ENCODE measurements at regions not wholly inside any gene's neighbourhood (a gene's known extent, or its start where the extent isn't known, plus 50 kb on each side); places are given as distances from the start of the nearest gene placed in this dataset.

DNA sequence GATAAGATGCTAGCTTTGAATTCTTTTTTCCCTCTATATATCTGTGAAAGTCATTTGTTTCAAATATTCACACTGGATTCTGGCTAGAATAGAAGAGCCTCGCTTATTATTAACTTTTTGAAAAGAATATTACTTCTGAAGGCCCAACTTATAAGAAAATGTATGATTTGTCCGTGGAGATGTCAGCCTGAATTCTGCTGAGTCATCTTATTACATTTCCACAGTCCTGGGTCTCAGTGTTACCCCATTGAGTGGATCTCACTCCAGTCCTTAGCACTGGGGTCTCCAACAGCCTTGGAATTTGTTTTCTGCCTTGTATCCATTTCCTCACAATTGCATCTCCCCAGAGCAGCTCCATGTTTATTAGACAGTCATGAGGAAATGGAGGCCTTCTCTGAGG, 907.9 kb downstream of the VRK1 start:
- DNase-seq: no peak

DNA sequence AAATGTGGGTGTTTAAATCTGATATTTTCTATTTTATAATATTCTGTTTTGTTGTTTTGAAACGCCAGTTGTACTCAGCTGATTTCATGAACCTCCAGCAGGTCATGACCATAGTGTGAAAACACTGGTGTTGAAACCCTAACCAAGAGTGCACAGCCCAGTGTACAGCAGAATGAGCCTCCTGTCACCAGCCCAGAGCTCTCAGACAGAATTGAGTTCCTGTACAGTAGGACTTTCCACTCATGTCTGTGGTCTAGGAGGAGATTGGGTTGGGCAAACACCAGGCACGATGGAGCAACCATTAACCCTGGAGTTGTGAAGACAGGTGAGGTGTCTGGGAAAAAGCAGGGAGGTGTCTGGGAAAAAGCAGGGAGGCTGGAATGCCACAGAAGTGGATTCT, 908.8 kb downstream of the VRK1 start:
- DNase-seq: no peak

DNA sequence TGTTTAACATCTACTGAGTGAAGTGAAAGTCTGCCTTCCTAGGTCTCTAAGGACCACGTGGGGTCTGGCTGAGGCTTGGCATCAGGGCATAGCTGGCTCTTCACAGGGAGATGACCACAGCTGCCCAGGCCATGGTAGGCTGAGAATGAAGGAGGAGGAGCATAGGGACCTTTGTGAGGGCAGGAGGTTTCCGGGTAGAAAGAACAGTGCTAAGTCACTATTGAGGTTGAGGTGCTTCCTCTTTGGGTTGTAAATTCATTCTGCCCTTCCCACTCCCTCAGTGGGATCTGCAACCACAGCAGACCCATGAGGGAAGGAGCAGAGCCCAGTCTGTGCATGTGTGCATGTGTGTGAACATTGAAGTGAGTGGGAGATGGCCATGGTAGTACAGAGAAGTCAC, 909.6 kb downstream of the VRK1 start:
- DNase-seq: no peak

DNA sequence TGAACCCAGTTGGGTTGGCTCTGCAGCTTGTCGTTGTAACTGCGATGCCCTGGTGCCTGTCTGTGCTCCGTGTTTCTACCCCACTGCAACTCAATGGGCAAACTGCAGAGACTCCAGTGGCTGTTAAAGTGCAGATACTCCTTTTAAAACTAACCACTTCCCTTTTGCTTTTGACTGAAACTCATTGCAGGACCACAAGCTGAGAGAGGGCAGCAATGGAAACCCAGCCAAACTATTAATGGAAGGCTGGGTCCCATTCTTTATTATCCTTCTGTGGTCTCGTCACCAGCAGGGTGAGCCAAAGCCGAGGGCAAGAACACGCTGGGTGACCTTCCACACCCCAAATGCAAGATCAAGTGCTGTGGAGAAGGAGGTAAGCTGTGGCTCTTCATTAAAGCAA, 910.4 kb downstream of the VRK1 start:
- no peak for DNase-seq

DNA sequence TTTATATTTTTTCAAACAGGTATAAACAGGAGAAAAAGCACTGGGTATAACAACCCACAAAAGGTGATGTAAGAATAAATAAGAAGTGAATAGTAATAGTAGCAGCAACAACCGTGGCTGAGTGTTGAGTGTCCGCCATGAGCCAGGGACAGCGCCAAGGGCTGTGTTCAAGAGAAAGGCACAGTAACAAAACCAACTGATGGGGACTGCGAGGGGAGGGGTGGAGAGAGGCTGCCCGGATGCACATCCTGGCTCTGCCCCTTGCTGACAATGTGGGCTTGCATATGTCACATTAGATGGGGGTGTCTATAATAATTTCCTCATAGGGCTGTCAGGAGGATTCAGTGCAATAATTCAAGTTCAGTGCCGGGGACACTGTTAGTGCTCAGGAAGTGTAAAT, 912.4 kb downstream of the VRK1 start:
- DNase-seq: no peak

DNA sequence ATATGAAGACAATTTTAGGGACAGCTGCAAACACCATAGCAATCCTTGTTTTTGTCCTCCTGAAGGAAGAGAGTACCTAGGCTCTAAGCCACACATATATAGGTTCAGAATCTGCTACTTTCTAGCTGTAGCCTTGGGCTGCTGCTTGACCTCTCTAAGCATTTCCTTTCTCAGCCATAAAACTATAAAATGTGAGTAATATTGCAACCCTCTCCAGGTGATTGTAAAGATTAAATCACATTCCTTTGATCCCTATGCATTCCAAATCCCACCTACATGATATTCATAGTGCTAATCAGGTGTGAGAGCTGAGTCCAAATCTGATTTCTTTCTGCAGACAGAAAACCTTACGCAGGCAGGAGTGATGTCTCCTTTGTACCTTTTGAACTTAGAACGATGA, 913.5 kb downstream of the VRK1 start:
- no peak for DNase-seq

DNA sequence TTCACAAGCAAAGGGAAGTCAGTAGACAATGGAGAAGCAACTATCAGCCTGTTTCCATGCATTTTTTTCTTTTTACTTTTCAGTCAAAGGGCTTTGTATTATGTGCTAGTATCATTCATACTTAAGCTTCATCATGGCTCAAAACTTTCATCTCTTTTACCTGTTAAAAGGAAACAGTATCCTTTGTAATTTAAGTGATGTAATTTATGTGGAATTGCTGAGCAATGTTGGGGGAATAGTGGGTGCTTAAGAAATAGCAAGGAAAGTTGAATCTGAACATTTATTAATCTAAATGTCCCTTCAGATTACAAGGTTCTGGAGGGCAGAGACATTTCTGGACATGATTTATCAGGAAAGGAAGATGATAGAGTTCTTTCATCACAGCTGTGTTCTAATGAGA, 915.3 kb downstream of the VRK1 start:
- DNase-seq: no peak

DNA sequence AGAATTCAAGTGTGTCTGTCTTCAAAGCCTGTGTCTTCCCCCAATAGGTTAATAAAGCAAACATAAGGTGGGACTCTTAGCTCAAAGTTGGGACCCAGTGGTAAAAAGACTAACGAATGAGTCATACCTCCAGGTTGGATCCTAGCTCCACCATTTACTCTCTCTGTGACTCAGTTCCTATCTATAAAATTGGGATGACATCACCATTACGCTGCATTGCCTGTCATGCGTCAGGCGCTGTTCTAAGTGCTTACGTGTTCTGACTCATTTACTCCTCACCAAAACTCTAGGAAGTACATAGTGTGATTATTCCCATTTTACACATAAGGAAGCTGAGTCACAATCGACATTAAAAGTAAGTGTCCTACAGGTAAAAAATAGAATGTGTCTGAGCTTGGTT, 915.8 kb downstream of the VRK1 start:
- DNase-seq: no peak

DNA sequence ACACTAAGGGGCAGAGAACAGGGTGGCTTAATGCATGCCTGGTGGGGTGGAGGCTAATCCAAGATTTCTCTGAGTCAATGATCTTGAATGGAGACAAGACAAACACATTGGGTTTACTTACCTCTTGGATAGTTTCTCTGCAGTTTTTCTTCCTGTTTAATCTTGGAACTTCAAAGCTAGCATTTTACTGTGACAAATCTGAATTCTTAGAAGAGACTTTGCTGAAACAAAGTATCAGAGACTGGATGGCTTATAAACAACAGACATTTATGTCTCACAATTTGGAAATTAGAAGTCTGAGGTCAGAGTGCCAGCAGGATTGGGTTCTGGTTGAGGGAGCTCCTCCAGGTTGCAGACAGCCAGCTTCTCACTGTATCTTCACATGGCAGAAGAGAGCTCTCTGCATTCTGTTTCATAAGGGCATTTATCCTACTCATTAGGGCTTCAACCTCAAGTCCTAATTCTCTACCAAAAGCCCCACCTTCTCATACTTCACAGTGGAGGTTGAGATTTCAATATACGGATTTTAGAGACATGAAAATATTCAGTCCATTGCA, 921.8 kb downstream of the VRK1 start:
- DNase-seq: no peak

DNA sequence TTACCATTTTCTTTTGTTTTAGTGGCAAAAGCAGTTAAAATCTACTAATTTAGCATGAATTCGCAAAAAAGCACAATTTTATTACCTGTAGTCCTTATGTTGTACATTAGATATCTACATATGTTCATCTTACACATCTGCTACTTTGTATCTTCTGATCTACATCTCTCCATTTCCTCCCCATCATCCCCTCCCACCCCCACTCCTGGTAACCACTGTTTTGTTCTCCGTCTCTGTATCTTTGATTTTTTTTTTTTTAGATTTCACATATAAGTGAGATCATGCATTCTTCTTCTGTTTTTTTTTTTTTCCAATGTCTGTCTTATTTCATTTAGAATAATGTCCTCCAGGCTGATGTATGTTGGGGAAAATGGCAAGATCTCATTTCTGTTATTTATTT, 922.7 kb downstream of the VRK1 start:
- no peak for DNase-seq

DNA sequence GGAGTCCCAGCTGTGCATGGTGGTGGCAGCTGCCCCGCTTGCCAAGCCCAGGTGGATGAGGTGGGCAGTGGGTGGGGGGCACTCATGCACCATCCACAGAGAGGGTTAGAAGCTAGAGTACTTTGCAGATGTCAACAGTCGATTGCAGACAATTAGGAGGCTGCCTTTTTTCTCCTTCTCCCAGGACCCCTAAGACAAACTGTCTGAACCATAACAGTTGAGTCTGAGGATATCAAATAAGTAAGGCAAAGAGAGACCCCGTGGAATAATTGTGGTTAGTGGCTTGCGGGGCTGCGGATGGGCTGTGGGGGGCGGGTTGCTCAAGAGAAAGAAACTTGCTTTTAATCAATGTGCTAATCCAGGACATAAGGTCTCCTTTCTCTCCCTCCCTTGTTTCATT, 926.2 kb downstream of the VRK1 start:
- no peak for DNase-seq

DNA sequence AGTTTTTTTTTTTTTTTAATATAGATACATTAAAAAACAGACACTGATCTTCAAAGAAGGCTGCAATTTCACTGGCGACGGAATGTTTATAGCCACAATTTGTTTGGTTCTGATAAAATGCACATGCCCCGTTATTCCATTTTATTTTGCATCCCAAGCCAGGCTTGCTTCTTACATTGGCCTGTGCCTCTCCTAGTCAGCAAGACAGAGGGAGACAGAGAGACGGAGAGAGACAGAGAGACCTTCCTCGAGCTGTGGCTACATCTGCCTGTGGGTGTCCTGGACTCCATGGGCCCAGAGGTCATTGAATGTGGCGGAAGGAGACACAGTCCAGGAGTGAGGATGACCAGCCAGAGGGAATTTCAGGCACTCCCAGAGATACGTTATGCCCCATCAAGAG, 926.6 kb downstream of the VRK1 start:
- DNase-seq: no peak

DNA sequence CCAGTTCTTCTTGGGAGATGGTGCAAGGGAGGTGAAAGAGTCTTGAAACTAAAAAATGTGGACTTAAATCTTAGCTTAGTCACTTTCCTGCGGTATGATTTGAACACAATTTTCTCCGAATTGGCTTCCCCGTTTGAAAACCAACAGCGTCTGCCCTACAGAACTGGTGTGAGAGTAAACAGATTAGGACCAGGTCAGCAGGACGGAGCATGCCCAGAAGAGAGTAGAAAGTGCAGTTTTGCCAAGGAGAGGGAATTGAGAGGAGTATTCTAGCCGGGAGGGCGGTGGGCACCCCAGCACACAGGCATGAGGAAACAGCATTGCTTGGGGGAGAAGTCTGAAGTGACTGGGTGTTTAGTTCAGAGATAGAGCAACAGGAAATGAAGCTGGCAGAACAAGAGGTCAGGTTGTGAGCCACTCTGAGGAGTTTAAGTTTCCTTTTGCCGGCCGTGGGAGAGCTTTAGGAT, 927.1 kb downstream of the VRK1 start:
- DNase-seq: no peak

DNA sequence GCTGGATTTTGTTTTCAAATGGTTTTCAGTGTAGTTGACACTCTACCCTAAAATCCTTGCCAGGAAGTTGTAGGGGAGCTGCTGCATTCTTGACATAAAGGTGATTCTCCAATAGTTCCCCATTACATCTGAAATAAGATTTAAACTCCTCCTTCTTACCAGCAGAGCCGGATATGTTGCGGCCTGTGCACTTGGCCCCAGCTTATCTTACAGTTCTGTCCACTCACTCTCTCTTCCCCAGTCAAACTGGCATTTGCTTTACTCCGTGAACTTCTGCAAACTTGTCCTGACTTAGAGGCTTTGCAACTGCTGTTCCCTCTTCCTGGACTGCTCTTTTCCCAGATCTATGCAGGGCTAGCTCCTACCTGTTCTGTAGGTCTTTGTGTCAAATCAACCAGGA, 929.5 kb downstream of the VRK1 start:
- no peak for DNase-seq

DNA sequence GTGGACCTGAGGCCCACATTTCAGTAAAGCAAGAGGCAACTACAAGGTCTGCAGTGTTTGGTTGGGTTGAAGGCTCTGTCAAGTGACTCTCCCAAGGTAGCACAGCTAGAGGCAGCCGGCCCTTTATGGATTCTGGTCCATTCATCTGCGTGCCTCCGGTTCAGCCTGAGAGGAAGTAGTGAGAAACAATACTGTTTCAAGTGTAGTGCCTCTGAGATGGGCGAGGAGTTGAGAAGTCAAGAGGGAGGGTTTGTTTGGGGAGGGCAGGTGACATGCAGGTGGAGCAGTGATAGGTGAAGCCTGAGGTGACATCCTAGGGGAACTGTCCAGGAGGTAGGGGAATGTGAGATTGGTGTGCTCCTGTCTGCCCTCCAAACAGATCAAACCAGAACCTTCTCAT, 933.5 kb downstream of the VRK1 start:
- no peak for DNase-seq

DNA sequence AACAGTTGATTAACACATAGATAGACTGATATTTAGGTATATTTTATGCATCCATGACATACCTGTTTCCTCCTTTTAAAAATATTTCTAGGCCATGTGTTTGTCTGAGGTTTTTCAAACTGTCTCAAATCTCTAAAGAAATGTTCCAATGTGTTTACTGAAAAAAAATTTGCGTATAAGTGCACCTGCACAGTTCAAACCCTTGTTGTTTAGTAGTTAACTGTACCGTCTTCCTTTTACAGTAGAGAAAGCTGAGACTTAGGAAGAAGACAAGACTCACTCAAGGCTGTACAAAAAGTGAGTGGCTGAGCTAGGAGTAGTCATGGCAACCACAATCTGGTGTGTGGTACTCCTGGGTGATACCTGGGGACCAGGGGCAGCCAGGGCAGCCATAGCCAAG, 934.6 kb downstream of the VRK1 start:
- no peak for DNase-seq

DNA sequence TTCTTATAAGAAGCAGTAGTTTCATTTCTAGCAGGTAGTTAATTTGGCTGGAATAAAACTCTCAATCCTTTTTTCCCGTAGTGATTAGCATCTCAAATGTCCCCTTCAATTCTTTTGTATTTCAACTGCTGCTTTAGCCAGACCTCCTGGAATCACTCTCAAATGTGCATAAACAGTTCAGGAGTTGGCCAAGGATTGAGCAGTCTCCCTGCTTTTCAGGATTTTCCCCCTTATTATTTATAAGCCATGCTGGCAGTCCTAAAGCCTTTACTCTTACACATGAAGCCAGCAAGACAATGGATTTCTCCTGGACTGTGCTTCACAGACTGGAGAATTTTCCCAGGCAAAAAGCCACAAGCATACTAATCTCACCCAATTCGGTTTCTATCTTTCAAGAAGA, 950.1 kb downstream of the VRK1 start:
- no peak for DNase-seq

DNA sequence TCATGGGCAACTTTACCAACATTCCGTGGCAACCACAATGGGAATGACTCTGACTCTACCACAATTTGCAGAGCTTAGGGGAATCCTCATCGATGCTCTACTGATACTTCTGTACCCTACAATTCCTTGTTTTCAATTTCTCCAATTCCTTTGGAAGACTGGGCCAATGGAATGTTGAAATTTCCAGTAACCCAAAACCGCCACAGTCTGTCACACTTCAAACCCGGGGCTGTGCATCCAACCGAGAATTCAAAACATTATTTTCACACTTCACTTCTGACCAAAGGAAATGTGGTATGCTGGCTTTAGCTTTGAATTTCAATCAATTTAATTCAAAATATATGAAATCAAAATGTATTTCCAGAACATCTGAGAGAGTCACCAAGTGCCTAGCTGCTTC, 951.4 kb downstream of the VRK1 start:
- no peak for DNase-seq

DNA sequence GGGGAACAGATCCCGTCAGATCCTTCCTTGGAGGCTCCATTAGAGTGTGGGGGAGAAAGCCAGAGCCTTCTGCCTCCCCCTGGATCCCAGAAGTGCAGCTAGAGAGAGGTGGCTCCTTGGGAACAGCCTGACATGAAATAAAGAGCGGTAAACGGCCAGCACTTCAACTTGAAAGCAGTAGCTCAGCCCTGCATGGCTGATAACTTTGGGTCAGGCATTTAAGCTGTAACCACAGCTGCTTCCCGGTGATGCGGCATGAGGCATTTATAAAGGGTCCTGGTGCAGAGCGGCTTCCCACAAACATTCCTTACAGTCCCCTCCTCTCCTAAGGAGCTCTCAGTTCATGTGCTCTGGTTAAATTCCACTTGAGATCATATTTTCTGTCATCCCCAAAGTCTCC, 960.3 kb downstream of the VRK1 start:
- no peak for DNase-seq

DNA sequence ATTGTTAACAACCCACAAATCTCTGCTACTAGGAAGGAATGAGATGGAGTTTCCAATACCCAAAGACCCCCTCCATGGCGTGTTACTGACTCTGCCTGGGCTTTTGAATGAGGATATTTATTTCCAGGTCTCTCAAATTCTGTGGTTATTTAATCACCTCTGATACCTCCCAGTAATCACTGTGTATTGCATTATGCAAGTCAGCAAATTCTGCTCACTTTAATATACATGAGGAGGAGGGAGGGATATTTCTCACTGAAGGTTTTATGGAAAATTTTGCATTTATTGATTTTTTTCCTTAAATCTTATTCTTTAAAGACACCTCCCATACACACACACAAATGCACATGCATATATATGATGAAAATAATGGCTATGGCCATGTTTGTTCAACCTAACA, 962.9 kb downstream of the VRK1 start:
- no peak for DNase-seq

DNA sequence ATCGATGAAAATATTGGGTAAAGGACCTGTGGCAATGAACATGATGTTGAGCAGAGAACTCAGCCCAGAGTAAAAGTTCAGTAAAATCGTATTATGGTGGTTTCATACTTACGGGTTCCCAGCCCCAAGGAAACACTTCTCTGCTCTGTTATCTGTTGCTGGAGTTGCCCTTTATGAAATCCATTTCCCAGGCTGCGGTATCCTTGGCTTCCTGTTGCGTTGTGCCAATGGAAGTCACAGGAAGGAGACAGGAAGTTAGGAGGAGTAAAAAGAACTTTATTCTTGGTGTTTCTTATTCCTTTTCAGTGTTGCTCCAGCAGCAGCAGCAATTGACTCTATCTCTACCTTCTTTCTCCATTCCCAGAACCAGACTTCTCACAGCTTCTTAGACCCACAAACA, 965.2 kb downstream of the VRK1 start:
- no peak for DNase-seq

DNA sequence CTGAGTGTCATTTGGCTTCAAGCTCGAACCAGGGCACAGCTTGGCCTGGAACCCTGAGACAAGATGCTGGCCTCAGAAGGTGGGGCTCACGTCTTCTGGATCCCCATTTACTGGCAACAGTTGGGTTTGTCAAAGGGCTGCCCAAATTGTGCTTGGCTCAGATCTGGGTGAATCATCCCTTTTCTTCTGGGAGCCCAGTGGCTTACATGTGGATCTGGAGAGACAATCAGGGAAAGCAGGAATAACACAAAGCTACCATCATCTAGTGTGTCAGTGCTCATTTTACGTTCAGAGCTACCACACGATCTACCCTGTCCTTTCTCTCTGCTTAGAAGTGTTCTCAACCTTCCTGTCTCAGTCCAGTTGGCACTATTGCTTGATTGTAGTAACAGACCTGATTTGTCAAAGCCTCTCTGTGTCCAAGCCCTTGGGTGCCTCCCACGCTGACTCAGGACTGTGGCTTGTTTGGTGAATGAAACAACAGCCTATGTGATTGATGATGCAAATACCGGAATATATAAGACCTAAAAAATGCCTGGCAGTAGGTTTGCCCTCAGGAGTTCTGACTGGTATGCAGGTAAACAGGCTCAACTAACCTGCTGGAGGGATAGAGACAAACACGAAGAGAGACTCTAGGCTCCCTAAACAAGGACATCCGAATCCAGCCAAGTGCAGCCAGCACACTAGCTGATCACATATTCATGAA, 974.3 kb downstream of the VRK1 start:
- no peak for DNase-seq

DNA sequence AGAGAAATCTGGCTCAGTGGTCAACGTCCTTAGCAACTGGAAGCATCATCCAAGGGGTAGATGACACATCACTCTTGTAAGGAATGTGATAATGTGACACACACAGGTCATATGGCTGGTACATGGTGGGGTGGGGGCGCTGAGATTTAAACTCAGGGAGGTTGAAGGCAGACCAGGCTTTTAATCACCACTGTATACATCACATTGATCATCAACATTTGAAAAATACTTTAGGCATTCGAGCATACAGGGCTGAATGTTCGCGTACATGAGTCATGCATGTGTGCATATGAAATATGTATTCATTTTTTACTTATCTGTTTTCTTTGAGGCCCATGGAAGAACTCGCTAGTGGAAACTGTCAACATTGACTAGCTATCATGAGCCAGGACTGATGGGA, 976.4 kb downstream of the VRK1 start:
- DNase-seq: no peak

DNA sequence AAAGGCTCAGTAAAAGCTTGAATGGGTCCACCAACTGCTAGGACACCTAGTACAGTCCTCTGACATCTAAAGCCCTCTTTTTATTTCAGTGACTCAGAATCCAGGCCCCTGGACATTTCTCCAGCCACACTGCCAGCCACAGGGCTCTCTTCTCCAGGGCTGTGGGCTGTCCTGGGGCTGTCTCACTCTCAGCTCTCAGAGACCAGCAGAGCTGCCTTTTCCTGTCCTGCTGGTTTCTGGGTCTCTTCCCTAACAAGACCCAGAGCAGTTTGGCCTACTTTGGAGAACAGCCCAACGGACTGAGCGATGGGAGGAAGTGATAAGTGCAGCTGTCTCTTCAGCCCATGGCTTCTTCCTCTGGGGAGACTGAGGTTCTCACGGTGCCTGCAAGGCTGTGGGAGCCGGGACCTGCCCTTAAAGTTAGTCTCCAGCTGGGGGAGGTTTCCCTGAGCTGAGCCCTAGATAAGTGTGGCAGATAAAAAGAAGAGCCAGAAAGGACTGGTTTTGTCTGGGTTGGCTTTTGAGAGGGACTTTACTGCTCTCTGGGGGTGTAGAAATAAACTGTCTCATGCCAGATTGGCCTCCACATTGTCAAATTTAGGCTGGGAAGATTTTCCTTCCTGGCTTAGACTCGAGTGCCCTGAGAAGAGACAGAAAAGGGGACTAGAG, 979.8 kb downstream of the VRK1 start:
- no peak for DNase-seq

All from Kasumi-1 (cell line).